Adrenal gland (tissue), 9 donors: ENCODE measurements at regions not wholly inside any gene's neighbourhood (a gene's known extent, or its start where the extent isn't known, plus 50 kb on each side); places are given as distances from the start of the nearest gene placed in this dataset.

Experiments used
- DNase-seq, 7 donors: peaks; one replicate each; pipeline ENCODE4 v3.0.0-alpha.2; 2019 to 2020
- H3K27ac ChIP-seq, 5 donors: fragments of 200-600 bp; sonication (generic) in 4 of 5; 1 replicate in 3 of 5; 2 replicates in 2 of 5; pipeline versions ENCODE4 v1.5.1 to v1.8.0; 2016 to 2020; ENCODE audit warnings: mild to moderate bottlenecking in 1 of 5
- H3K27me3 ChIP-seq: fragments of 200-600 bp; 2 replicates; pipeline ENCODE4 v1.8.0; 2021
- H3K36me3 ChIP-seq, 2 donors: fragments of 200-600 bp; replicated peaks in 1 of 2; 1 replicate in 1 of 2; 2 replicates in 1 of 2; pipeline versions ENCODE4 v1.5.1 to v1.8.0; 2018 to 2022
- H3K4me1 ChIP-seq, 2 donors: fragments of 200-600 bp; replicated peaks in 1 of 2; 1 replicate in 1 of 2; 2 replicates in 1 of 2; pipeline versions ENCODE4 v1.5.1 to v1.8.0; 2018 to 2021
- H3K4me3 ChIP-seq, 4 donors: fragments of 200-600 bp; sonication (generic) in 3 of 4; one replicate each; pipeline ENCODE4 v1.5.1; 2016 to 2018
- H3K9me3 ChIP-seq, 3 donors: fragments of 200-600 bp; sonication (generic) in 1 of 3; replicated peaks in 1 of 3; 1 replicate in 2 of 3; 2 replicates in 1 of 3; pipeline versions ENCODE4 v1.5.1 to v1.8.0; 2016 to 2021
- CTCF ChIP-seq, 6 experiments: fragments of 450-650 bp in 4 of 6; fragments of 200-600 bp in 2 of 6; sonication (generic) in 1 of 6; IDR thresholded peaks; 1 replicate in 5 of 6; 2 replicates in 1 of 6; pipeline versions ENCODE4 v1.5.1 to v1.8.0; 2016 to 2021; ENCODE audit warnings: antibody characterized with exemption in 6 of 6, mild to moderate bottlenecking in 2 of 6, moderate library complexity in 1 of 6
- POLR2A ChIP-seq, 2 donors: fragments of 450-650 bp; IDR thresholded peaks; one replicate each; pipeline ENCODE4 v1.6.1; 2017; ENCODE audit warnings: antibody characterized with exemption in 2 of 2, mild to moderate bottlenecking in 2 of 2, moderate library complexity in 1 of 2
- WGBS, 4 donors: extraction: QIAGEN DNeasy Blood & Tissue Kit in 2 of 4; methylation state at CpG; one replicate each; pipeline versions ENCODE4 v1.1.5 to v1.1.7; 2013 to 2017; 5-methylcytosine and 5-hydroxymethylcytosine counted together
- intact Hi-C, 2 donors: fragments of 100-400 bp; cut with DNase I; formaldehyde crosslinking; loops; one replicate each; pipeline versions ENCODE4 v1.14.1 to v1.15.0; 2022 to 2023
- donor health status: healthy with polysubstance abuse.
- donor health status: Bipolar disorder and iron deficiency.
- donor health status: DM: yes; HTN: yes; CAD: no.
- donor health status: DM: no; HTN: no; CAD: no.
- donor health status: DM: no; HTN: no; CAD: no.

GRCh38 chr9:626596-626995 lies 214.9 kb upstream of the DMRT1 start:
- Histone ChIP-seq H3K9me3 (no peaks in the 10 kb centered on the region), H3K27me3 (no peaks in the 10 kb centered on the region), H3K4me3 (no peak overlapping the region), H3K27ac (no peak overlapping the region), H3K36me3 (no peaks in the 10 kb centered on the region), H3K4me1 (no peaks in the 10 kb centered on the region)
- WGBS, 4 donors: 65 to 80% (median 76%) methylated on average over 3 of the region's 3 CpGs
- intact Hi-C loops: no loop called here
- TF ChIP-seq POLR2A (IDR thresholded peaks at IDR 0.05) (no peak), CTCF (IDR thresholded peaks at IDR 0.05) (no peak)
- DNase-seq: no peak

- H3K36me3 ChIP-seq: no peaks in the 10 kb centered on the region
- WGBS, 4 donors: 47 to 67% (median 58%) methylated on average over 2 of the region's 2 CpGs
- no peak overlapping the region for H3K27ac ChIP-seq
- TF ChIP-seq POLR2A (IDR thresholded peaks at IDR 0.05) (no peak), CTCF (IDR thresholded peaks at IDR 0.05) (no peak)
- no peaks in the 10 kb centered on the region for H3K9me3 ChIP-seq
- DNase-seq: no peak
- H3K4me3 ChIP-seq: no peak overlapping the region
- intact Hi-C loops: no loop called here
- no peaks in the 10 kb centered on the region for H3K4me1 ChIP-seq
- H3K27me3 ChIP-seq: no peaks in the 10 kb centered on the region
Observed at GRCh38 chr9:627336-627970, 214.0 kb upstream of the DMRT1 start.

GRCh38 chr9:629146-629545 lies 212.4 kb upstream of the DMRT1 start:
- 55 to 83% (median 73%) methylated on average over 3 of the region's 3 CpGs for WGBS, 4 donors
- TF ChIP-seq CTCF (IDR thresholded peaks at IDR 0.05): no peak
- no peak for TF ChIP-seq POLR2A (IDR thresholded peaks at IDR 0.05)
- DNase-seq: no peak
- Histone ChIP-seq H3K4me1 (no peaks in the 10 kb centered on the region), H3K36me3 (no peaks in the 10 kb centered on the region), H3K27me3 (no peaks in the 10 kb centered on the region), H3K9me3 (no peaks in the 10 kb centered on the region), H3K27ac (no peak overlapping the region), H3K4me3 (no peak overlapping the region)
- intact Hi-C loops: no loop called here

- intact Hi-C loops: no loop called here
- no peak overlapping the region for H3K27ac ChIP-seq
- 87 to 91% (median 89%) methylated on average over 7 of the region's 7 CpGs for WGBS, 4 donors
Observed at GRCh38 chr9:630817-631216, 210.7 kb upstream of the DMRT1 start.

More at GRCh38 chr9:630817-631216, 210.7 kb upstream of the DMRT1 start:
- Histone ChIP-seq H3K9me3 (no peaks in the 10 kb centered on the region), H3K36me3 (no peaks in the 10 kb centered on the region), H3K4me1 (no peaks in the 10 kb centered on the region), H3K27me3 (no peaks in the 10 kb centered on the region), H3K4me3 (no peak overlapping the region)
- no peak for TF ChIP-seq CTCF (IDR thresholded peaks at IDR 0.05)
- no peak for TF ChIP-seq POLR2A (IDR thresholded peaks at IDR 0.05)
- no peak for DNase-seq
